HG02973 (cell line): ENCODE measurements at regions not wholly inside any gene's neighbourhood (a gene's known extent, or its start where the extent isn't known, plus 50 kb on each side); places are given as distances from the start of the nearest gene placed in this dataset.

Experiments
- ATAC-seq: cut with Tn5 transposase; IDR thresholded peaks from one replicate; pipeline ENCODE4 v1.9.1; 2021; ENCODE audit warnings: moderate library complexity; ENCODE audit not compliant: unreplicated experiment

- no peak for ATAC-seq
Observed at GRCh38 chr4:13840502-13841190, 213.1 kb upstream of the BOD1L1 start.

- no peak for ATAC-seq
Observed at GRCh38 chr4:13844740-13845139, 217.2 kb upstream of the BOD1L1 start.

GRCh38 chr4:13849778-13850177 is 222.3 kb upstream of the BOD1L1 start:
- ATAC-seq = no peak

DNA sequence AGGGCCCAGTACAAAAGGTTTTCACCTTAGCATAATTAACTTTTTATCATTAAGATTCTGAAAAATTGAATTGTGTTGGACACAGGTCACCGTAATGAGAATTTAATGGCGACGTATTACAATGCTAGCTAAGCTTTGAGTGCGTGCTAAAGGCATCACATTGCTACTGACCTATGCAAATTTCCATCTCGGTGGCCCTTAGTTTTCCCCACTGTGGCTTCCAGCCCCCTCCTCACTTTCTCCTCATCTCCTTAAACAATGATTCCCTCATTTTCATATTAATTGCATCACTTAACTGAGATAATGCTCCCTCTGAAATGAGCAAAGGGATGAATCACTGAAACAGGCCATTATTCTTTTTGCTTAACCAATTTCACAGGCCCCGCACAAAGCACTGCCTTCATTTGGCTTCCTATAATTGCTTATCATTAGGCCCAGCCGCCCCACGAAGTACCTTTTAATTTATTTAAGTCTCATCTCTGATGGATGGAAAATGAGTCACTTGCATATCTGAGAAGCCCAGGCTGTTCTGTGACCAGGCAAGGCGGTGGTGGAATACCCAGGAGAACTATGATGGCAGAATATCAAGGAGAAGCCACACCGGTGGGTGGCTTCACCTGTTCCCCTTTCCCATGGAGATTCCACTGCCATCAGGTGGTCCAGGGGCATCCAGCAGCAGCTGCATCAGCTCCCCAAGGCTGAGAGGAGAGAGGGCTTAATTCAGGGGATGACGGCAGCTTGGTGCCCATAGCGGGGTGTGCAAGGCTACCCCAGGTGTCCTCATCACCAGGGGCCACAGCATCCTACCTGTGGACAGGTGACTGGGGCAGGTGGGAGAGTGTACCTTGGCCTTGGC is 223.8 kb upstream of the BOD1L1 start:
- no peak for ATAC-seq

DNA sequence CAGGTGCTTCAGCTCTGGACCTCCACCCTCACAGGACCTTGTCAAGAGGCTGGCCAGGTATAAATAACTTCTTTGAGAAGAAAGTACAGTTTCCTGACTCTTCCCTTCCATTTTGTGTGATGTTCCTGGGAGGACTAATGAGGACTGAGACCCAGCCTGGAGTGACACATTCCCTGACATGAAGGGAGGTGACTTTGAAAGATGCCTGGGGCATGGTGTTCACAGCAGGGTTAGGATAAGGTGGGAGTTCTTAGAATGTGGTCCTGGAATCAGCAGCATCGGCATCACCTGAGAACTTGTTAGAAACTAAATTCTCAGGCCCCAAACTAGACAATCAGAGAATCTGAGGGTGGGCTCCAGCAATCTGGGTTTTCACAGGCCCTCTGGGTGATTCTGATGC is 224.9 kb upstream of the BOD1L1 start:
- no peak for ATAC-seq

- no peak for ATAC-seq
Observed at GRCh38 chr4:13856387-13856786, 228.9 kb upstream of the BOD1L1 start.

DNA sequence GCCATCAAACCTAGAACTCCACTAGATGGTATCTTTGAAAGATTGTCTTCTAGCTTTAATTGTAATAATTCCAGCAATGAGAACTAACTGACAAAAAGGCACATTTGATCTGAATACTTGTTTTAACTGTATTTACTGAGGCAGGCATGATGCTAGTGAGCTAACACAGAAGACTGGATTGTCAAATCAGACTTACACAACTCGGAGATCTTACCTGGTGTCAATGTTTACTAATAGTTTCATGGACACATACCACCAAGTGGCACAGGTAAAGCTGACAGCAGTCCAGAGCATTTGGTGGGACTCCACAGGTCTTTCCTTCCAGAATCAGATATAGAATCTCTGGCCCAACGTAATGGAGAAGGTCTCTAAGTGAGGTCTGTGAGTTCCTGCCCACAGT is 229.9 kb upstream of the BOD1L1 start:
- no peak for ATAC-seq

DNA sequence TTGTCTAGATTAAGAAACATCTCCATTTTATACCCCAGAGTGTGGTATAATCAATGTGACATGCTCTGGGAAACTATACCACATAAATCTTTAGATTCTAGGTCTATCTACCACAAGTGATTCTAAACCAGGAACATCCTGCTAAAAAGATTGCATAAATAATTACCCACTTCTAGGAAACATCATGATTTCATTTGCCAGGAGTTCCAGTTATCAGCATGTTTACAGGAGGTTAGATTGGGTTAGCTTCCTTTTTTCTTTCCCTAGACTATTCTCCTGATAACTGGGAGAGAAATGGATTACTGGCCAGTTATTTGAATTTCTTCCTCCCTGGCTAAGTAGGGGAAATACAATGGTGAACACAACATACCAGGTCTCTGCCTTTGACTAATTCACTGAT is 230.3 kb upstream of the BOD1L1 start:
- no peak for ATAC-seq

- ATAC-seq = no peak
Observed at GRCh38 chr4:13859423-13859822, 231.9 kb upstream of the BOD1L1 start.

DNA sequence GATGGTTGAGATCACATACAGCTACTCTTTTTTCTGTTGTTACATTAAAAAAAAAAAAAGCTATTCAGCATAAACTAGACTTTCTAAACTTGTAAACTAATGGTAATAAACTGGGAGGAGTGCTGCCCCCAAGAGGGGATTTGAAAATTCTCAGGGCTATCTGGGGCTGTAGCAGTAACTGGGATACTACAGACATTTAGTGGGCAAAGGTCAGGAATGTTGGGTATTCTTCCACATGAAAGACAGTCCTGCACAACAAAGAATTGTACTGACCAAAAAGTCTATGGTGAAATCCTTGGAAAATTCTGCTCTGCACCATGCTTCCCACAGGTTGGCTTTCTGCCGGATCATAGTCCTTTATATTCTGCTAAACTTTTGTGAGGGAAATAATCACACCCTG is 232.6 kb upstream of the BOD1L1 start:
- no peak for ATAC-seq

GRCh38 chr4:13865871-13866669 is 238.5 kb upstream of the BOD1L1 start:
- no peak for ATAC-seq

- no peak for ATAC-seq
Observed at GRCh38 chr4:13866881-13867280, 239.4 kb upstream of the BOD1L1 start.

- ATAC-seq = no peak
Observed at GRCh38 chr4:13872155-13872554, 244.6 kb upstream of the BOD1L1 start.

DNA sequence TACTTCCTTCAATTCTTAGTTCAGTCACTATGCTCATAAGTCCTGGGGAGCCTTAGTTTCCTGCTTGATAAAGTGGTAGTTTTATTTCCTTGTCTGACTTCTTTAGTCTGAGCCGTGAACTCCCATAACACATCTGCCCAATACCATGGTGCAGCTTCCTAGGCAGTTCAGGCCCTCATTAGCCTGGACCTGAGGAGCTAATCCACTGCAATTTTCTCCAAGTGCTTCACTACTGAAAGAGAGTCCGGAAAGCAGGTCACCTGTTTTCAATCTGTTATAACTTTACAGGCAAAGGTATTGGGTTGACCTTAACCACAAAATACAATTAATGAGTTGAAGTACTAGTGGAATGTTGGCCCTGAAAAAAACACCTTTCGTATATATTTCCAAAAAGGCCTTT is 245.4 kb upstream of the BOD1L1 start:
- no peak for ATAC-seq

GRCh38 chr4:13875181-13875580 is 247.7 kb upstream of the BOD1L1 start:
- no peak for ATAC-seq

GRCh38 chr4:13876131-13876530 is 248.6 kb upstream of the BOD1L1 start:
- no peak for ATAC-seq

- no peak for ATAC-seq
Observed at GRCh38 chr4:13876940-13877339, 249.4 kb upstream of the BOD1L1 start.

DNA sequence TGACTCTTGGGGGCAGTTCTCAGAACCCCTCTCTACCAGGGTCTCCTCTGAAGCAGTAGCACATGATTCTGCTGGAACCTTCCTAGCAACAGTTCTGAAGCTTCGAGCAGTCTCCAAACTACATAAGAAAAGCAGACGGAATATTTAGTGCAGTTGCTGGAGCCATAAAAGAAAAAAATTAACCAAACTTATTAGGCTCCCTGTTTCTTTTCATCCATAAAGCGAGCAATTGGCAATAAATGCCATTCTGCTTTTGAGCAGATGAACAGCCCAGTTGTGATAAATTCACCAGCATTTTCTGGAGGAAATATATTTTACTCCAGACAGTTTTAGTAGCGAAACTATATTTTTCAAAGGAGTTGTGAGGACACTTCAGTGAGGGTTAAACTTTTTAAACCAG is 250.1 kb upstream of the BOD1L1 start:
- no peak for ATAC-seq

GRCh38 chr4:13881892-13882291 is 254.4 kb upstream of the BOD1L1 start:
- no peak for ATAC-seq

- no peak for ATAC-seq
Observed at GRCh38 chr4:13887010-13887409, 259.5 kb upstream of the BOD1L1 start.

DNA sequence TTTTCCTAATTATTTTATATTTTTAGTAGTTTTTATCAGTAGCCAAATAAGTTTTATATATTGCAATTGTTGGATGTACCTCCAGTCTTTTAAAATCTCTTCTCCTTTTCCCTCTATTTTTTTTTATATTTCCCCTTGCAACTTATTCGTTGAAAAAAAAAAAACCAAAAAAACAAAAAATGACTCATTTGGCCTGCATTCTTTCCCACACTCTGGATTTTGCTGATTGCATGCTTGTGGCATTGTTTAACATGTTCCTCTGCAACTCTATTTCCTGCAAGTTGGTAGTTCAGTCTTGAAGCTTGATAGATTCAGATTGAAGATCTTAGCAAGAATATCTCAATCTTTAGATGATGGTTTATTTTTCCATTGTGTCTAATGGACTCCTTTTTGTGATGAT is 260.6 kb upstream of the BOD1L1 start:
- no peak for ATAC-seq

DNA sequence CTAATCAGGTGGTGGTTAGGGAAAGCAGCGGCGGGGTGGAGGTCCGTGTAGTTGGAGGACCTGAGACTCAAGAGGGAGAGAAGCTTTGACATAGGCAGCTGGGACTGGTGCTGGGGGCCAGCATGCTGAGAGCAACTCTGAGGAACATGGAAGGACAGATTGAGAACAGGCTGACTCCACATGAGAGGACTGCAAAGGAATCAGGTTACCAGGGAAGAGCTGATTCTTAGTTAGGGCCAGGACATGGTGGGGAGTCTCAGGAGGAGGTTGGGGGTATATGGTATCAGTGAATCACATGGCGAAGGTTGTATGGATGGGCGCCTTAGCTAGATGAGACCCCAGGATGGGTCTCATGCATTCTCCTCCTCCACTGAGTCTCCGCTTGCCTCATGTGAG is 264.0 kb upstream of the BOD1L1 start:
- no peak for ATAC-seq
